ENCODE measurements at regions not wholly inside any gene's neighbourhood (a gene's known extent, or its start where the extent isn't known, plus 50 kb on each side); places are given as distances from the start of the nearest gene placed in this dataset.

- no peaks in the 10 kb centered on the region for H3K36me3 ChIP-seq (ENCODE audit: control insufficient read depth, insufficient read depth, low read length)
- no peak for DNase-seq (ENCODE audit: low read depth)
- H3K4me3 ChIP-seq (ENCODE audit: low read depth, low read length) = no peak overlapping the region
- H3K27me3 ChIP-seq (ENCODE audit: control insufficient read depth, insufficient read depth, low read length) = peaks cover 3% of the 10 kb centered on the region
- no peak for TF ChIP-seq CTCF (IDR thresholded peaks at IDR 0.05; ENCODE audit: insufficient read depth, low read length, poor library complexity, severe bottlenecking)
Observed at GRCh38 chr14:101239065-101239464, 322.2 kb upstream of the DIO3 start.

GRCh38 chr14:101241147-101241546 lies 320.1 kb upstream of the DIO3 start:
- H3K27me3 ChIP-seq (ENCODE audit: control insufficient read depth, insufficient read depth, low read length) = peaks cover 3% of the 10 kb centered on the region
- TF ChIP-seq CTCF (IDR thresholded peaks at IDR 0.05; ENCODE audit: insufficient read depth, low read length, poor library complexity, severe bottlenecking) = no peak
- DNase-seq (ENCODE audit: low read depth) = no peak

GRCh38 chr14:101241807-101242278 lies 319.5 kb upstream of the DIO3 start:
- TF ChIP-seq CTCF (IDR thresholded peaks at IDR 0.05; ENCODE audit: insufficient read depth, low read length, poor library complexity, severe bottlenecking) = no peak
- Histone ChIP-seq H3K4me3 (ENCODE audit: low read depth, low read length) (no peak overlapping the region), H3K36me3 (ENCODE audit: control insufficient read depth, insufficient read depth, low read length) (no peaks in the 10 kb centered on the region), H3K27me3 (ENCODE audit: control insufficient read depth, insufficient read depth, low read length) (peaks cover 3% of the 10 kb centered on the region)
- DNase-seq (ENCODE audit: low read depth) = no peak

More at GRCh38 chr14:101241147-101241546, 320.1 kb upstream of the DIO3 start:
- Histone ChIP-seq H3K36me3 (ENCODE audit: control insufficient read depth, insufficient read depth, low read length) (no peaks in the 10 kb centered on the region), H3K4me3 (ENCODE audit: low read depth, low read length) (no peak overlapping the region)

GRCh38 chr14:101242442-101243385 lies 318.6 kb upstream of the DIO3 start:
- no peak overlapping the region for H3K4me3 ChIP-seq (ENCODE audit: low read depth, low read length)
- no peak for DNase-seq (ENCODE audit: low read depth)
- TF ChIP-seq CTCF (IDR thresholded peaks at IDR 0.05; ENCODE audit: insufficient read depth, low read length, poor library complexity, severe bottlenecking) = no peak
- no peaks in the 10 kb centered on the region for H3K36me3 ChIP-seq (ENCODE audit: control insufficient read depth, insufficient read depth, low read length)
- H3K27me3 ChIP-seq (ENCODE audit: control insufficient read depth, insufficient read depth, low read length) = peaks cover 3% of the 10 kb centered on the region

GRCh38 chr14:101243587-101244338 lies 317.5 kb upstream of the DIO3 start:
- no peak for TF ChIP-seq CTCF (IDR thresholded peaks at IDR 0.05; ENCODE audit: insufficient read depth, low read length, poor library complexity, severe bottlenecking)
- Histone ChIP-seq H3K36me3 (ENCODE audit: control insufficient read depth, insufficient read depth, low read length) (no peaks in the 10 kb centered on the region), H3K27me3 (ENCODE audit: control insufficient read depth, insufficient read depth, low read length) (no peaks in the 10 kb centered on the region), H3K4me3 (ENCODE audit: low read depth, low read length) (no peak overlapping the region)
- no peak for DNase-seq (ENCODE audit: low read depth)

All from kidney epithelial cell (primary cell).